Activated naive CD4-positive, alpha-beta T cell treated with Interleukin-2 at 50 U/mL for 16 hours (primary cell): ENCODE measurements at regions not wholly inside any gene's neighbourhood (a gene's known extent, or its start where the extent isn't known, plus 50 kb on each side); places are given as distances from the start of the nearest gene placed in this dataset.

Experiments
- DNase-seq: peaks from one replicate; pipeline ENCODE4 v3.0.0-alpha.2; 2020

- no peak for DNase-seq
These were observed 353.0 kb downstream of the IDS start for GRCh38 chrX:149151805-149152757.

GRCh38 chrX:149145845-149146285 is 359.2 kb downstream of the IDS start:
- no peak for DNase-seq

- no peak for DNase-seq
These were observed 373.3 kb downstream of the IDS start for GRCh38 chrX:149131774-149132173.

- DNase-seq: no peak
These were observed 375.3 kb downstream of the IDS start for GRCh38 chrX:149129767-149130166.

- no peak for DNase-seq
These were observed 380.5 kb downstream of the IDS start for GRCh38 chrX:149124526-149125108.

GRCh38 chrX:149121206-149121920 is 383.7 kb downstream of the IDS start:
- no peak for DNase-seq

- DNase-seq: no peak
These were observed 384.6 kb downstream of the IDS start for GRCh38 chrX:149120459-149120858.

- DNase-seq: no peak
These were observed 390.2 kb downstream of the IDS start for GRCh38 chrX:149114874-149115273.

GRCh38 chrX:149114001-149114400 is 391.1 kb downstream of the IDS start:
- no peak for DNase-seq

- no peak for DNase-seq
These were observed 407.3 kb downstream of the IDS start for GRCh38 chrX:149097786-149098185.

GRCh38 chrX:149092179-149092578 is 412.9 kb downstream of the IDS start:
- no peak for DNase-seq

- no peak for DNase-seq
These were observed 425.2 kb downstream of the IDS start for GRCh38 chrX:149079805-149080406.

GRCh38 chrX:149074398-149074797 is 430.7 kb downstream of the IDS start:
- no peak for DNase-seq

GRCh38 chrX:149073479-149073878 is 431.6 kb downstream of the IDS start:
- no peak for DNase-seq

- DNase-seq: no peak
These were observed 435.2 kb downstream of the IDS start for GRCh38 chrX:149069899-149070298.

GRCh38 chrX:149060921-149061320 is 444.2 kb downstream of the IDS start:
- DNase-seq: no peak
